LNCAP (cell line): ENCODE measurements at regions not wholly inside any gene's neighbourhood (a gene's known extent, or its start where the extent isn't known, plus 50 kb on each side); places are given as distances from the start of the nearest gene placed in this dataset.

ENCODE experiments used
- CTCF ChIP-seq: fragments of 450-650 bp; IDR thresholded peaks from 2 replicates; pipeline ENCODE4 v1.5.1; 2017; ENCODE audit warnings: mild to moderate bottlenecking

DNA sequence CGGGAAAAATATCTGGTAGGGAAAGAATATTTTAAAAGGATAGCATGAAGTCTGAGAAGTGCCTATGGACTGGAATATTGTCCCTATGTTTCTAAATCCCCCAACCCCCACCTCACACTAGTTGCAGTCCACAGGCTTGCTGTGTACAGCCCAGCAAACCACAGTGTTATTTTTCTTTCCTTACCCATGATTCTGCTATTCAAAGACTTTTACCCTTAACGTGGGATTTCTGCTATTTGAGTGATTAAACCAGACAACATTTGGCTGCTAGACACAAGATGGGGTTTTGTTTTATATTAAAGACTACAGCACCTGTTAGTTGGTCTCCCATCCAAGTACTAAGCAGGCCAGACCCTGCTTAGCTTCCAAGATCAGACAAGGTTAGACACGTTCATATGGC is 120.5 kb upstream of the MYO3A start:
- TF ChIP-seq CTCF = no peak

- TF ChIP-seq CTCF = no peak
These were observed 118.8 kb upstream of the MYO3A start for GRCh38 chr10:25815236-25815635.

DNA sequence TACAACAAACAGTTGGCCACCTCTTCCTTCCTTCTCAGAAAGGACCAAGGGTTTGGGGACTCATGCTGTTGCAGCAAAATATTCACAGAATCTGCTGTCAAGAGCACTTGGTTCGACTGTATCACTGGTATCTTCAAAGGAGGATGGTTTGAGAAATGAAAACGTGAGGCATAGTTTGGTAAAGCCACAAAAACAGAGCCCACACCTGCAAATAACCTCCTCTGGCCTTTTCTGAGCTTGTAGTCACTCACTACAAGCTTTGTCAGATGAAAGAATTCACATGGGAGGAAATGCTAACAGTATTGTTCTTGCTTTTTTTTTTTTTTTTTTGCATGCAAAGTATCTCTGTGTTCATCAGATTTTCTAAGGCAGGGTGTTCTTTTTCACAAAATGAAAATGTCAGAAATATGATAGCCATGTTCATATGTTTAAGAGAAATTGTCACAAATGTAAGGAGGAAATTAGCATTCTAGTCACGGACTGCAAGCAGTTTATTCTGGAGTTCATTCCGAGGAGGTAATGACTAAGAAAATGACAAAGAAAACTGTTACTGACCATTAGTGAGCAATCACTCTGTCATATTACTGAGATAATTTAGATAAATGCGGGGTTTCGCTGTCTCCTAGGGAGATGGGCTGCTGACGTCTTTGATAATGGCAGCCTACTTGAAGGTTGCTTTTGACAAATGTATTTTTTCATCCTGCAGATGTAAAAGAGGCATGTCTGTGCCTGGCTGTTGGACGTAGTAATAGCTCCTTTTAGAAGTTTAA is 117.8 kb upstream of the MYO3A start:
- TF ChIP-seq CTCF = no peak

- no peak for TF ChIP-seq CTCF
These were observed 116.8 kb upstream of the MYO3A start for GRCh38 chr10:25817200-25817599.

GRCh38 chr10:25818751-25819150 is 115.3 kb upstream of the MYO3A start:
- no peak for TF ChIP-seq CTCF

DNA sequence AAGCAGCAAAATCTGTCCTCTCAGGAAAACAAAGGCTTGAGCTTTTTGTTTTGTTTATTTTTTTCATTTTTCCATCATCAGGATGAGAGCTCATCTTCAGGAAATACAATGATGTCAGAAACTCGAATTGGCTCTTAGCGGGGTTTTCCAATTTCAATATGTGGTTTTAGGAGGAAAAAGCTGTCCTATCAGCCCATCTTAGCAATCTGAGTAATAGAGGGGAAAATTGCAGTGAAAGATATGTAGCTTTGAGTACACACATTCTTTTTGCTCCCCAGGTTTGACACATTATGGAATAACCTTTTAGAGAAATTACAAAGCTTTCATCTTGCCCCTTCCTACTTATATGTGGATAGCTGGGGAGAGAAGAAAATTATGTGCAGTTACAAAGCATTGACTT is 113.6 kb upstream of the MYO3A start:
- no peak for TF ChIP-seq CTCF

- no peak for TF ChIP-seq CTCF
These were observed 113.2 kb upstream of the MYO3A start for GRCh38 chr10:25820874-25821273.

DNA sequence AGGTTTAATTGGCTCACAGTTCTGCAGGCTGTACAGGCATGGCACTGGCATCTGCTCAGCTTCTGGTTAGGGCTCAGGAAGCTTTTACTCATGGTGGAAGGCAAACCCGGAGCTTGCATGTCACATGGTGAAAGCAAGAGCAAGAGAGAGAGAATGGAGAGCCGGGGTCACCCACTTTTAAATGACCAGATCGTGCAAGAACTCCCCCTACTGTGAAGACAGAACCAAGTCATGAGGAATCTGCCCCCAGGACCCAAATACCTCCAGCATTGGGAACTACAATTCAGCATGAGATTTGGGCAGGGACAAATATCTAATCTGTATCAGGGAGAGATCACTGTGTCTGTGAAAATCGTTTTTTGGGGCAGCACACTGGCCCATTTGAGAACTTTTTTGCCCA is 110.0 kb upstream of the MYO3A start:
- no peak for TF ChIP-seq CTCF
